Fibroblast of the aortic adventitia (primary cell): ENCODE measurements at regions not wholly inside any gene's neighbourhood (a gene's known extent, or its start where the extent isn't known, plus 50 kb on each side); places are given as distances from the start of the nearest gene placed in this dataset.
A peak's percentile ranks its signal among the peaks of the same experiment; 100 is the strongest.
"Not testable (repeated sequence)": the region's sequence is repeated elsewhere in the genome, so short reads cannot be mapped to it uniquely, and the experiment has no call there.

Source experiments
- DNase-seq: peaks from one replicate; pipeline ENCODE4 v3.0.0-alpha.2; 2010; ENCODE audit warnings: low read depth
- H3K4me3 ChIP-seq: 2 replicates; pipeline ENCODE4 v1.5.1; 2011; ENCODE audit warnings: low read depth, mild to moderate bottlenecking, control low read depth, low read length, moderate library complexity
- CTCF ChIP-seq: IDR thresholded peaks from 2 replicates; pipeline ENCODE4 v1.5.1; 2011; ENCODE audit warnings: mild to moderate bottlenecking, low read length, control low read depth, inconsistent platforms; ENCODE audit not compliant: insufficient read depth

GRCh38 chr1:115506924-115507589, 134.7 kb upstream of the VANGL1 start:
- peak; percentile 58 for TF ChIP-seq CTCF
- peak; percentile 69 for DNase-seq
- H3K4me3 ChIP-seq: no peak overlapping the region

GRCh38 chr1:115506518-115506917, 135.3 kb upstream of the VANGL1 start:
- TF ChIP-seq CTCF: no peak
- DNase-seq: no peak
- H3K4me3 ChIP-seq: no peak overlapping the region

- TF ChIP-seq CTCF: no peak
- H3K4me3 ChIP-seq: no peak overlapping the region
- DNase-seq: peak; percentile 85
Measured at GRCh38 chr1:115505148-115505571, 136.6 kb upstream of the VANGL1 start.

GRCh38 chr1:115502183-115502582, 139.6 kb upstream of the VANGL1 start:
- DNase-seq, H3K4me3 ChIP-seq: not testable (repeated sequence)

- TF ChIP-seq CTCF: no peak
- H3K4me3 ChIP-seq: no peak overlapping the region
- no peak for DNase-seq
Measured at GRCh38 chr1:115501476-115501875, 140.3 kb upstream of the VANGL1 start.

- DNase-seq: no peak
- TF ChIP-seq CTCF: no peak
- no peak overlapping the region for H3K4me3 ChIP-seq
Measured at GRCh38 chr1:115499253-115499652, 142.5 kb upstream of the VANGL1 start.

- peak; percentile 56 for DNase-seq
- no peak overlapping the region for H3K4me3 ChIP-seq
- no peak for TF ChIP-seq CTCF
Measured at GRCh38 chr1:115496904-115497527, 144.8 kb upstream of the VANGL1 start.
